Thyroid gland (tissue), 4 donors: ENCODE measurements at regions not wholly inside any gene's neighbourhood (a gene's known extent, or its start where the extent isn't known, plus 50 kb on each side); places are given as distances from the start of the nearest gene placed in this dataset.
"Not testable (repeated sequence)": the region's sequence is repeated elsewhere in the genome, so short reads cannot be mapped to it uniquely, and the experiment has no call there.

Experiments
- DNase-seq, 2 donors: peaks; one replicate each; pipeline ENCODE4 v3.0.0-alpha.2; 2019
- H3K27ac ChIP-seq, 3 donors: fragments of 200-600 bp; sonication (generic); 1 replicate in 2 of 3; 2 replicates in 1 of 3; pipeline ENCODE4 v1.5.1; 2016 to 2019; ENCODE audit warnings: mild to moderate bottlenecking in 1 of 3, moderate library complexity in 1 of 3
- H3K27me3 ChIP-seq: fragments of 200-600 bp; sonication (generic); one replicate; pipeline ENCODE4 v1.5.1; 2019
- H3K36me3 ChIP-seq, 2 donors: fragments of 200-600 bp; sonication (generic); one replicate each; pipeline ENCODE4 v1.5.1; 2016 to 2019
- H3K4me1 ChIP-seq, 2 donors: fragments of 200-600 bp; sonication (generic); one replicate each; pipeline ENCODE4 v1.5.1; 2017 to 2019
- H3K4me3 ChIP-seq, 3 donors: fragments of 200-600 bp; sonication (generic); replicated peaks in 1 of 3; 1 replicate in 2 of 3; 2 replicates in 1 of 3; pipeline ENCODE4 v1.5.1; 2016; ENCODE audit warnings: mild to moderate bottlenecking in 1 of 3
- H3K9me3 ChIP-seq: fragments of 200-600 bp; sonication (generic); one replicate; pipeline ENCODE4 v1.5.1; 2017
- CTCF ChIP-seq, 6 experiments: fragments of 200-600 bp in 3 of 6; fragments of 450-650 bp in 3 of 6; sonication (generic) in 3 of 6; IDR thresholded peaks; one replicate each; pipeline ENCODE4 v1.5.1; 2016 to 2019; ENCODE audit warnings: antibody characterized with exemption in 6 of 6, mild to moderate bottlenecking in 2 of 6, inconsistent platforms in 1 of 6, moderate library complexity in 1 of 6
- POLR2A ChIP-seq, 2 donors: fragments of 450-650 bp; IDR thresholded peaks; one replicate each; pipeline ENCODE4 v1.6.1; 2017; ENCODE audit warnings: antibody characterized with exemption in 2 of 2, mild to moderate bottlenecking in 2 of 2, moderate library complexity in 1 of 2
- WGBS, 2 donors: methylation state at CpG; one replicate each; pipeline ENCODE4 v1.1.5; 2017; 5-methylcytosine and 5-hydroxymethylcytosine counted together
- intact Hi-C: fragments of 100-400 bp; cut with DNase I; formaldehyde crosslinking; loops from one replicate; pipeline ENCODE4 v1.15.1; 2023

GRCh38 chr5:91302958-91303357, 80.2 kb downstream of the ARRDC3 start:
- WGBS, 2 donors, result 68 to 89% methylated on average over 1 of the region's 1 CpG
- Histone ChIP-seq H3K36me3 (no peaks in the 10 kb centered on the region), H3K27me3 (no peaks in the 10 kb centered on the region), H3K9me3 (no peaks in the 10 kb centered on the region), H3K4me3 (no peak overlapping the region), H3K4me1 (peaks cover 5 to 26% of the 10 kb centered on the region in 2 donors), H3K27ac (no peak overlapping the region)
- intact Hi-C loops, result no loop called here
- TF ChIP-seq CTCF (IDR thresholded peaks at IDR 0.05) (no peak), POLR2A (IDR thresholded peaks at IDR 0.05) (no peak)
- no peak for DNase-seq

GRCh38 chr5:91302305-91302704, 80.8 kb downstream of the ARRDC3 start:
- Histone ChIP-seq H3K27me3 (no peaks in the 10 kb centered on the region), H3K4me3 (no peak overlapping the region), H3K4me1 (peaks cover 7 to 28% of the 10 kb centered on the region in 2 donors), H3K9me3 (no peaks in the 10 kb centered on the region), H3K36me3 (no peaks in the 10 kb centered on the region), H3K27ac (no peak overlapping the region)
- intact Hi-C loops, result no loop called here
- no peak for DNase-seq
- WGBS, 2 donors, result 81 to 96% methylated on average over 4 of the region's 4 CpGs
- TF ChIP-seq CTCF (IDR thresholded peaks at IDR 0.05), result no peak
- TF ChIP-seq POLR2A (IDR thresholded peaks at IDR 0.05), result no peak

GRCh38 chr5:91301106-91301846, 81.8 kb downstream of the ARRDC3 start:
- WGBS, 2 donors, result 86% methylated on average over 5 of the region's 5 CpGs
- no peak for DNase-seq
- no peak overlapping the region for H3K4me3 ChIP-seq
- no peaks in the 10 kb centered on the region for H3K9me3 ChIP-seq
- H3K27ac ChIP-seq, result peak overlapping the region in 1 of 3 donors; percentile 28
- intact Hi-C loops, result no loop called here
- TF ChIP-seq POLR2A (IDR thresholded peaks at IDR 0.05) (no peak), CTCF (IDR thresholded peaks at IDR 0.05) (no peak)
- peaks cover 17 to 33% of the 10 kb centered on the region in 2 donors for H3K4me1 ChIP-seq
- no peaks in the 10 kb centered on the region for H3K27me3 ChIP-seq
- no peaks in the 10 kb centered on the region for H3K36me3 ChIP-seq

GRCh38 chr5:91297994-91298393, 85.1 kb downstream of the ARRDC3 start:
- WGBS, 2 donors, result 97 to 98% methylated on average over 2 of the region's 2 CpGs
- TF ChIP-seq CTCF (IDR thresholded peaks at IDR 0.05) (no peak), POLR2A (IDR thresholded peaks at IDR 0.05) (no peak)
- H3K27me3 ChIP-seq, result no peaks in the 10 kb centered on the region
- intact Hi-C loops, result no loop called here
- no peak for DNase-seq
- H3K4me1 ChIP-seq, result peaks cover 31 to 59% of the 10 kb centered on the region in 2 donors
- H3K27ac ChIP-seq, result peak overlapping the region; percentile 4 to 91 (median 89)
- H3K9me3 ChIP-seq, result no peaks in the 10 kb centered on the region
- H3K4me3 ChIP-seq, result no peak overlapping the region
- H3K36me3 ChIP-seq, result no peaks in the 10 kb centered on the region

- peaks cover 35 to 64% of the 10 kb centered on the region in 2 donors for H3K4me1 ChIP-seq
- intact Hi-C loops, result no loop called here
- no peaks in the 10 kb centered on the region for H3K36me3 ChIP-seq
- H3K4me3 ChIP-seq, result no peak overlapping the region
- no peaks in the 10 kb centered on the region for H3K9me3 ChIP-seq
- no peak for TF ChIP-seq POLR2A (IDR thresholded peaks at IDR 0.05)
- no peak for TF ChIP-seq CTCF (IDR thresholded peaks at IDR 0.05)
- WGBS, 2 donors, result 16 to 26% methylated on average over 2 of the region's 2 CpGs
- H3K27ac ChIP-seq, result peak overlapping the region; percentile 81 to 91 (median 89)
- no peaks in the 10 kb centered on the region for H3K27me3 ChIP-seq
- DNase-seq, result peak; percentile 96 to 97
These were observed 86.4 kb downstream of the ARRDC3 start for GRCh38 chr5:91296674-91297143.

GRCh38 chr5:91296102-91296501, 87.0 kb downstream of the ARRDC3 start:
- H3K27me3 ChIP-seq, H3K4me3 ChIP-seq, H3K9me3 ChIP-seq, H3K36me3 ChIP-seq, intact Hi-C loops: not testable (repeated sequence)
- DNase-seq, result peak; percentile 69 to 71
- Histone ChIP-seq H3K27ac (peak overlapping the region; percentile 81 to 91 (median 89)), H3K4me1 (peaks cover 35 to 58% of the 10 kb centered on the region in 2 donors)
- WGBS, 2 donors, result 54 to 55% methylated on average over 9 of the region's 9 CpGs
